NOMO-1 treated with DMSO at 0.1 percent for 48 hours (cell line): ENCODE measurements at regions not wholly inside any gene's neighbourhood (a gene's known extent, or its start where the extent isn't known, plus 50 kb on each side); places are given as distances from the start of the nearest gene placed in this dataset.

Experiments
- DNase-seq: peaks from one replicate; lab custom pipeline; 2025; ENCODE audit not compliant: unreplicated experiment; lab: John Stamatoyannopoulos, UW

GRCh38 chr5:173689737-173690360 lies 73.4 kb upstream of the BOD1 start:
- no peak for DNase-seq

GRCh38 chr5:173691931-173692330 lies 75.5 kb upstream of the BOD1 start:
- no peak for DNase-seq

GRCh38 chr5:173693670-173694069 lies 77.2 kb upstream of the BOD1 start:
- no peak for DNase-seq

- DNase-seq, result no peak
Observed at GRCh38 chr5:173696216-173696615, 79.8 kb upstream of the BOD1 start.

- no peak for DNase-seq
Observed at GRCh38 chr5:173697931-173698579, 81.6 kb upstream of the BOD1 start.

- no peak for DNase-seq
Observed at GRCh38 chr5:173699966-173700365, 83.5 kb upstream of the BOD1 start.

- DNase-seq, result no peak
Observed at GRCh38 chr5:173703466-173703865, 87.0 kb upstream of the BOD1 start.

GRCh38 chr5:173704615-173705511 lies 88.4 kb upstream of the BOD1 start:
- no peak for DNase-seq

GRCh38 chr5:173705512-173706044 lies 89.1 kb upstream of the BOD1 start:
- no peak for DNase-seq

GRCh38 chr5:173706700-173707099 lies 90.2 kb upstream of the BOD1 start:
- no peak for DNase-seq

GRCh38 chr5:173707392-173707791 lies 90.9 kb upstream of the BOD1 start:
- DNase-seq, result no peak

- no peak for DNase-seq
Observed at GRCh38 chr5:173709145-173709544, 92.7 kb upstream of the BOD1 start.

GRCh38 chr5:173709761-173710160 lies 93.3 kb upstream of the BOD1 start:
- no peak for DNase-seq

- DNase-seq, result no peak
Observed at GRCh38 chr5:173710528-173710927, 94.1 kb upstream of the BOD1 start.

GRCh38 chr5:173711466-173711865 lies 95.0 kb upstream of the BOD1 start:
- no peak for DNase-seq

- no peak for DNase-seq
Observed at GRCh38 chr5:173712609-173713175, 96.2 kb upstream of the BOD1 start.

GRCh38 chr5:173714551-173715428 lies 98.3 kb upstream of the BOD1 start:
- peak; percentile 63 for DNase-seq

GRCh38 chr5:173715607-173716006 lies 99.2 kb upstream of the BOD1 start:
- DNase-seq, result no peak

GRCh38 chr5:173716058-173716682 lies 99.7 kb upstream of the BOD1 start:
- no peak for DNase-seq

- no peak for DNase-seq
Observed at GRCh38 chr5:173717959-173718358, 101.5 kb upstream of the BOD1 start.
